ENCODE measurements at regions not wholly inside any gene's neighbourhood (a gene's known extent, or its start where the extent isn't known, plus 50 kb on each side); places are given as distances from the start of the nearest gene placed in this dataset.

- no peak for DNase-seq
Measured at GRCh38 chr6:141267420-141267819, 865.3 kb upstream of the GJE1 start.

GRCh38 chr6:141265756-141266623, 866.7 kb upstream of the GJE1 start:
- DNase-seq, result no peak

- DNase-seq, result no peak
Measured at GRCh38 chr6:141264101-141264500, 868.6 kb upstream of the GJE1 start.

- no peak for DNase-seq
Measured at GRCh38 chr6:141261672-141262060, 871.1 kb upstream of the GJE1 start.

- no peak for DNase-seq
Measured at GRCh38 chr6:141261016-141261671, 871.6 kb upstream of the GJE1 start.

- no peak for DNase-seq
Measured at GRCh38 chr6:141260627-141261015, 872.1 kb upstream of the GJE1 start.

GRCh38 chr6:141259807-141260206, 872.9 kb upstream of the GJE1 start:
- DNase-seq, result no peak

- no peak for DNase-seq
Measured at GRCh38 chr6:141259091-141259490, 873.6 kb upstream of the GJE1 start.

GRCh38 chr6:141258516-141258915, 874.2 kb upstream of the GJE1 start:
- no peak for DNase-seq

GRCh38 chr6:141254336-141254735, 878.4 kb upstream of the GJE1 start:
- DNase-seq, result no peak

- DNase-seq, result no peak
Measured at GRCh38 chr6:141252828-141253608, 879.7 kb upstream of the GJE1 start.

- DNase-seq, result no peak
Measured at GRCh38 chr6:141251286-141251685, 881.4 kb upstream of the GJE1 start.

- no peak for DNase-seq
Measured at GRCh38 chr6:141248021-141248799, 884.5 kb upstream of the GJE1 start.

GRCh38 chr6:141244366-141244765, 888.4 kb upstream of the GJE1 start:
- DNase-seq, result no peak

- DNase-seq, result no peak
Measured at GRCh38 chr6:141242957-141243356, 889.8 kb upstream of the GJE1 start.

- DNase-seq, result no peak
Measured at GRCh38 chr6:141229296-141229695, 903.4 kb upstream of the GJE1 start.

GRCh38 chr6:141218583-141218982, 914.1 kb upstream of the GJE1 start:
- DNase-seq, result no peak

- no peak for DNase-seq
Measured at GRCh38 chr6:141216726-141217125, 916.0 kb upstream of the GJE1 start.

- DNase-seq, result no peak
Measured at GRCh38 chr6:141212296-141212695, 920.4 kb upstream of the GJE1 start.

- no peak for DNase-seq
Measured at GRCh38 chr6:141211845-141212244, 920.9 kb upstream of the GJE1 start.

GRCh38 chr6:141210901-141211300, 921.8 kb upstream of the GJE1 start:
- no peak for DNase-seq

- no peak for DNase-seq
Measured at GRCh38 chr6:141209890-141210289, 922.8 kb upstream of the GJE1 start.

GRCh38 chr6:141208101-141208500, 924.6 kb upstream of the GJE1 start:
- no peak for DNase-seq
